ENCODE measurements at regions not wholly inside any gene's neighbourhood (a gene's known extent, or its start where the extent isn't known, plus 50 kb on each side); places are given as distances from the start of the nearest gene placed in this dataset.

- Histone ChIP-seq H3K79me2 (ENCODE audit: control insufficient read depth, insufficient read depth, low read length) (no peaks in the 10 kb centered on the region), H3K27ac (ENCODE audit: insufficient read depth, low read depth, low read length) (no peak overlapping the region), H3K9me1 (replicated peaks; ENCODE audit: control insufficient read depth, extremely low read depth, insufficient read depth, low read length) (no peaks in the 10 kb centered on the region), H3K9me3 (replicated peaks; ENCODE audit: control insufficient read depth, insufficient read depth, low read length) (no peaks in the 10 kb centered on the region), H3K27me3 (ENCODE audit: control insufficient read depth in 2 of 2, insufficient read depth in 2 of 2, low read length in 2 of 2) (no peaks in the 10 kb centered on the region), H3K4me2 (ENCODE audit: insufficient read depth, low read length) (no peak overlapping the region), H3K4me3 (replicated peaks in 1 of 3; ENCODE audit: insufficient read depth in 1 of 3, low read depth in 1 of 3, low read length in 3 of 3) (no peak overlapping the region), H3K36me3 (ENCODE audit: control insufficient read depth in 2 of 2, extremely low read depth in 1 of 2, insufficient read depth in 2 of 2, low read length in 2 of 2) (no peaks in the 10 kb centered on the region), H3K4me1 (ENCODE audit: control insufficient read depth, extremely low read depth, insufficient read depth, low read length) (no peaks in the 10 kb centered on the region), H4K20me1 (replicated peaks; ENCODE audit: control insufficient read depth, extremely low read depth, insufficient read depth, low read length) (no peaks in the 10 kb centered on the region), H2AFZ (ENCODE audit: low read depth, low read length) (no peak overlapping the region), H3K9ac (replicated peaks; ENCODE audit: extremely low read depth, insufficient read depth, low read length) (no peak overlapping the region)
- dilution Hi-C loops (cut with MboI; ENCODE audit: extremely low pct_ligation_motif_present, low sequenced_read_pairs) (no loop called here), intact Hi-C loops (cut with micrococcal nuclease) (no loop called here)
- TF ChIP-seq FOS (IDR thresholded peaks at IDR 0.05; ENCODE audit: borderline replicate concordance, insufficient read depth, low read length) = no peak
- TF ChIP-seq MAX (IDR thresholded peaks at IDR 0.05; ENCODE audit: insufficient read depth, insufficient read length) = no peak
- TF ChIP-seq GATA2 (IDR thresholded peaks at IDR 0.05; ENCODE audit: insufficient read depth, insufficient read length, low read depth, low read length) = no peak
- no peak for TF ChIP-seq JUN (IDR thresholded peaks at IDR 0.05; ENCODE audit: borderline replicate concordance, insufficient read depth, insufficient read length, low read depth)
- no peak for TF ChIP-seq MYC (IDR thresholded peaks at IDR 0.05; ENCODE audit: low read depth, low read length)
- TF ChIP-seq EZH2 (IDR thresholded peaks at IDR 0.05; ENCODE audit: borderline replicate concordance, low read depth, low read length, severe bottlenecking) = no peak
- no peak for TF ChIP-seq CTCF (IDR thresholded peaks at IDR 0.05; ENCODE audit: extremely low read depth in 1 of 2, insufficient read depth in 1 of 2, low read depth in 1 of 2, low read length in 2 of 2)
- no peak for TF ChIP-seq POLR2A (IDR thresholded peaks at IDR 0.05; ENCODE audit: low read depth, low read length)
- TF ChIP-seq POLR2AphosphoS5 (IDR thresholded peaks at IDR 0.05; ENCODE audit: insufficient read depth, low read depth, low read length) = no peak
- FAIRE-seq (no peak), DNase-seq (ENCODE audit: low read depth, low spot score) (no peak)
- no TSS peak for BruUV-seq (replicated peaks)
- ChIA-PET CTCF (no interaction called here), POLR2A (no interaction called here)
Measured at GRCh38 chr10:23975431-23975830, 233.5 kb upstream of the KIAA1217 start.
